ENCODE measurements at regions not wholly inside any gene's neighbourhood (a gene's known extent, or its start where the extent isn't known, plus 50 kb on each side); places are given as distances from the start of the nearest gene placed in this dataset.

GRCh38 chr1:30192969-30193630 is 530.3 kb downstream of the MATN1 start:
- intact Hi-C loops (cut with micrococcal nuclease), result no loop called here

GRCh38 chr1:30191154-30191702 is 532.2 kb downstream of the MATN1 start:
- intact Hi-C loops (cut with micrococcal nuclease), result no loop called here

- intact Hi-C loops (cut with micrococcal nuclease), result no loop called here
Measured at GRCh38 chr1:30190511-30191153, 532.8 kb downstream of the MATN1 start.

- intact Hi-C loops (cut with micrococcal nuclease), result no loop called here
Measured at GRCh38 chr1:30189818-30190500, 533.4 kb downstream of the MATN1 start.

- intact Hi-C loops (cut with micrococcal nuclease), result no loop called here
Measured at GRCh38 chr1:30188999-30189398, 534.4 kb downstream of the MATN1 start.

GRCh38 chr1:30188329-30188728 is 535.1 kb downstream of the MATN1 start:
- intact Hi-C loops (cut with micrococcal nuclease), result no loop called here

- intact Hi-C loops (cut with micrococcal nuclease), result no loop called here
Measured at GRCh38 chr1:30187413-30188023, 535.9 kb downstream of the MATN1 start.

- intact Hi-C loops (cut with micrococcal nuclease), result no loop called here
Measured at GRCh38 chr1:30186586-30186985, 536.8 kb downstream of the MATN1 start.

- intact Hi-C loops (cut with micrococcal nuclease), result no loop called here
Measured at GRCh38 chr1:30185809-30186208, 537.6 kb downstream of the MATN1 start.

GRCh38 chr1:30185313-30185712 is 538.1 kb downstream of the MATN1 start:
- intact Hi-C loops (cut with micrococcal nuclease), result no loop called here

- intact Hi-C loops (cut with micrococcal nuclease), result no loop called here
Measured at GRCh38 chr1:30184393-30185141, 538.8 kb downstream of the MATN1 start.

GRCh38 chr1:30183895-30184294 is 539.5 kb downstream of the MATN1 start:
- intact Hi-C loops (cut with micrococcal nuclease), result no loop called here

GRCh38 chr1:30183006-30183405 is 540.4 kb downstream of the MATN1 start:
- intact Hi-C loops (cut with micrococcal nuclease), result no loop called here

GRCh38 chr1:30179942-30180543 is 543.3 kb downstream of the MATN1 start:
- intact Hi-C loops (cut with micrococcal nuclease), result no loop called here

- intact Hi-C loops (cut with micrococcal nuclease), result no loop called here
Measured at GRCh38 chr1:30176477-30176876, 546.9 kb downstream of the MATN1 start.

GRCh38 chr1:30174499-30174898 is 548.9 kb downstream of the MATN1 start:
- intact Hi-C loops (cut with micrococcal nuclease), result no loop called here

GRCh38 chr1:30173560-30173959 is 549.8 kb downstream of the MATN1 start:
- intact Hi-C loops (cut with micrococcal nuclease), result no loop called here

- intact Hi-C loops (cut with micrococcal nuclease), result no loop called here
Measured at GRCh38 chr1:30172757-30173156, 550.6 kb downstream of the MATN1 start.

- intact Hi-C loops (cut with micrococcal nuclease), result no loop called here
Measured at GRCh38 chr1:30172299-30172694, 551.1 kb downstream of the MATN1 start.

GRCh38 chr1:30171537-30172298 is 551.7 kb downstream of the MATN1 start:
- intact Hi-C loops (cut with micrococcal nuclease), result no loop called here

Measured in T-helper 2 cell treated with Interferon-gamma antibody and Interleukin-4, amounts not matched to agents 100 ng/mL and 5 ng/mL, for 36 hours (primary cell).